Activated CD4-positive, CD25-positive, alpha-beta regulatory T cell treated with anti-CD3 and anti-CD28 coated beads, Interleukin-2, amount 50 U/mL, for 72 hours (primary cell): ENCODE measurements at regions not wholly inside any gene's neighbourhood (a gene's known extent, or its start where the extent isn't known, plus 50 kb on each side); places are given as distances from the start of the nearest gene placed in this dataset.

Source experiments
- DNase-seq: peaks from one replicate; pipeline ENCODE4 v3.0.0; 2021

- DNase-seq = no peak
Observed at GRCh38 chrX:69263251-69263820, 98.1 kb upstream of the PJA1 start.

- DNase-seq = no peak
Observed at GRCh38 chrX:69262036-69262936, 97.0 kb upstream of the PJA1 start.

GRCh38 chrX:69260169-69260568, 94.9 kb upstream of the PJA1 start:
- DNase-seq = no peak

GRCh38 chrX:69258893-69259292, 93.6 kb upstream of the PJA1 start:
- no peak for DNase-seq

- DNase-seq = no peak
Observed at GRCh38 chrX:69257499-69258127, 92.4 kb upstream of the PJA1 start.

GRCh38 chrX:69256291-69256565, 91.0 kb upstream of the PJA1 start:
- no peak for DNase-seq

GRCh38 chrX:69255441-69256290, 90.4 kb upstream of the PJA1 start:
- DNase-seq = no peak

- no peak for DNase-seq
Observed at GRCh38 chrX:69253821-69254220, 88.6 kb upstream of the PJA1 start.

GRCh38 chrX:69243276-69243675, 78.0 kb upstream of the PJA1 start:
- DNase-seq = no peak

- DNase-seq = no peak
Observed at GRCh38 chrX:69238887-69239231, 73.6 kb upstream of the PJA1 start.

GRCh38 chrX:69238114-69238886, 73.0 kb upstream of the PJA1 start:
- DNase-seq = no peak

GRCh38 chrX:69237236-69237635, 72.0 kb upstream of the PJA1 start:
- DNase-seq = no peak

GRCh38 chrX:69236641-69237040, 71.4 kb upstream of the PJA1 start:
- DNase-seq = no peak

- DNase-seq = no peak
Observed at GRCh38 chrX:69234624-69235023, 69.4 kb upstream of the PJA1 start.

GRCh38 chrX:69232945-69233344, 67.7 kb upstream of the PJA1 start:
- DNase-seq = no peak

GRCh38 chrX:69231903-69232302, 66.7 kb upstream of the PJA1 start:
- DNase-seq = no peak

- DNase-seq = no peak
Observed at GRCh38 chrX:69229436-69229835, 64.2 kb upstream of the PJA1 start.

GRCh38 chrX:69228732-69229131, 63.5 kb upstream of the PJA1 start:
- DNase-seq = no peak

GRCh38 chrX:69226459-69227158, 61.4 kb upstream of the PJA1 start:
- peak; percentile 13 for DNase-seq

- DNase-seq = peak; percentile 71
Observed at GRCh38 chrX:69222103-69223090, 57.1 kb upstream of the PJA1 start.
